Large intestine (tissue), 3 donors: ENCODE measurements at regions not wholly inside any gene's neighbourhood (a gene's known extent, or its start where the extent isn't known, plus 50 kb on each side); places are given as distances from the start of the nearest gene placed in this dataset.

Experiments used
- DNase-seq, 2 donors: peaks; one replicate each; pipeline versions ENCODE4 v3.0.0 to v3.0.0-alpha.2; 2013
- H3K27ac ChIP-seq: one replicate; pipeline ENCODE4 v1.5.1; 2013; ENCODE audit warnings: low read length
- H3K27me3 ChIP-seq: 2 replicates; pipeline ENCODE4 v1.6.1; 2013; ENCODE audit warnings: low read length; ENCODE audit not compliant: control insufficient read depth, insufficient read depth
- H3K36me3 ChIP-seq: 2 replicates; pipeline ENCODE4 v1.6.1; 2013; ENCODE audit warnings: low read length; ENCODE audit not compliant: control insufficient read depth, insufficient read depth
- H3K4me1 ChIP-seq: one replicate; pipeline ENCODE4 v1.6.1; 2013; ENCODE audit warnings: low read length; ENCODE audit not compliant: control insufficient read depth, insufficient read depth
- H3K4me3 ChIP-seq: one replicate; pipeline ENCODE4 v1.5.1; 2013; ENCODE audit warnings: low read length
- H3K9me3 ChIP-seq: one replicate; pipeline ENCODE4 v1.6.1; 2013; ENCODE audit warnings: mild to moderate bottlenecking, low read depth, low read length, moderate library complexity; ENCODE audit not compliant: control insufficient read depth
- WGBS: methylation state at CpG from one replicate; pipeline ENCODE4 v1.1.5; 2013; ENCODE audit warnings: low lambda C conversion rate; ENCODE audit not compliant: insufficient coverage; 5-methylcytosine and 5-hydroxymethylcytosine counted together

- no peaks in the 10 kb centered on the region for H3K36me3 ChIP-seq
- no peak for DNase-seq
- no peaks in the 10 kb centered on the region for H3K4me1 ChIP-seq
- 80% methylated on average over 1 of the region's 4 CpGs for WGBS
- no peak overlapping the region for H3K4me3 ChIP-seq
- no peaks in the 10 kb centered on the region for H3K9me3 ChIP-seq
- H3K27me3 ChIP-seq: no peaks in the 10 kb centered on the region
- no peak overlapping the region for H3K27ac ChIP-seq
Measured at GRCh38 chr5:100249211-100249883, 285.8 kb upstream of the FAM174A start.

GRCh38 chr5:100232736-100233135 is 302.4 kb upstream of the FAM174A start:
- WGBS: 92% methylated on average over 2 of the region's 3 CpGs
- H3K27me3 ChIP-seq: no peaks in the 10 kb centered on the region
- DNase-seq: no peak
- H3K4me3 ChIP-seq: no peak overlapping the region
- H3K27ac ChIP-seq: no peak overlapping the region
- H3K4me1 ChIP-seq: no peaks in the 10 kb centered on the region
- no peaks in the 10 kb centered on the region for H3K36me3 ChIP-seq
- no peaks in the 10 kb centered on the region for H3K9me3 ChIP-seq

- 82% methylated on average over 1 of the region's 1 CpG for WGBS
- no peak for DNase-seq
- H3K36me3 ChIP-seq: no peaks in the 10 kb centered on the region
- H3K4me3 ChIP-seq: no peak overlapping the region
- no peaks in the 10 kb centered on the region for H3K27me3 ChIP-seq
- no peaks in the 10 kb centered on the region for H3K9me3 ChIP-seq
- H3K27ac ChIP-seq: no peak overlapping the region
- H3K4me1 ChIP-seq: no peaks in the 10 kb centered on the region
Measured at GRCh38 chr5:100188778-100189177, 346.4 kb upstream of the FAM174A start.

- Histone ChIP-seq H3K27me3 (no peaks in the 10 kb centered on the region), H3K27ac (no peak overlapping the region), H3K4me3 (no peak overlapping the region), H3K36me3 (no peaks in the 10 kb centered on the region), H3K4me1 (no peaks in the 10 kb centered on the region), H3K9me3 (no peaks in the 10 kb centered on the region)
- DNase-seq: no peak
- 100% methylated on average over 1 of the region's 3 CpGs for WGBS
Measured at GRCh38 chr5:100188339-100188738, 346.8 kb upstream of the FAM174A start.

GRCh38 chr5:100186181-100186580 is 349.0 kb upstream of the FAM174A start:
- Histone ChIP-seq H3K27ac (no peak overlapping the region), H3K4me3 (no peak overlapping the region), H3K4me1 (no peaks in the 10 kb centered on the region), H3K27me3 (no peaks in the 10 kb centered on the region), H3K36me3 (no peaks in the 10 kb centered on the region), H3K9me3 (no peaks in the 10 kb centered on the region)
- DNase-seq: no peak
- WGBS: 57% methylated on average over 1 of the region's 2 CpGs

GRCh38 chr5:100182402-100182801 is 352.8 kb upstream of the FAM174A start:
- H3K27me3 ChIP-seq: no peaks in the 10 kb centered on the region
- H3K9me3 ChIP-seq: no peaks in the 10 kb centered on the region
- no peaks in the 10 kb centered on the region for H3K4me1 ChIP-seq
- no peak overlapping the region for H3K27ac ChIP-seq
- no peak overlapping the region for H3K4me3 ChIP-seq
- DNase-seq: no peak
- no CpG with 5 or more reads among the region's 1 CpG for WGBS
- no peaks in the 10 kb centered on the region for H3K36me3 ChIP-seq

- Histone ChIP-seq H3K27me3 (no peaks in the 10 kb centered on the region), H3K4me3 (no peak overlapping the region), H3K4me1 (no peaks in the 10 kb centered on the region), H3K27ac (no peak overlapping the region), H3K36me3 (no peaks in the 10 kb centered on the region), H3K9me3 (no peaks in the 10 kb centered on the region)
- no CpG with 5 or more reads among the region's 1 CpG for WGBS
- DNase-seq: no peak
Measured at GRCh38 chr5:100175346-100175745, 359.8 kb upstream of the FAM174A start.

GRCh38 chr5:100165309-100165708 is 369.9 kb upstream of the FAM174A start:
- H3K27me3 ChIP-seq: no peaks in the 10 kb centered on the region
- H3K27ac ChIP-seq: no peak overlapping the region
- WGBS: no CpG with 5 or more reads among the region's 1 CpG
- H3K4me1 ChIP-seq: no peaks in the 10 kb centered on the region
- no peaks in the 10 kb centered on the region for H3K9me3 ChIP-seq
- DNase-seq: no peak
- no peak overlapping the region for H3K4me3 ChIP-seq
- H3K36me3 ChIP-seq: no peaks in the 10 kb centered on the region

GRCh38 chr5:100161868-100162267 is 373.3 kb upstream of the FAM174A start:
- Histone ChIP-seq H3K9me3 (no peaks in the 10 kb centered on the region), H3K27ac (no peak overlapping the region), H3K27me3 (no peaks in the 10 kb centered on the region), H3K36me3 (no peaks in the 10 kb centered on the region), H3K4me1 (no peaks in the 10 kb centered on the region), H3K4me3 (no peak overlapping the region)
- DNase-seq: no peak
- WGBS: no CpG with 5 or more reads among the region's 1 CpG

- Histone ChIP-seq H3K4me3 (no peak overlapping the region), H3K27me3 (no peaks in the 10 kb centered on the region), H3K4me1 (no peaks in the 10 kb centered on the region), H3K9me3 (peaks cover 3% of the 10 kb centered on the region), H3K27ac (no peak overlapping the region), H3K36me3 (no peaks in the 10 kb centered on the region)
- no CpG with 5 or more reads among the region's 1 CpG for WGBS
- DNase-seq: no peak
Measured at GRCh38 chr5:100157066-100157465, 378.1 kb upstream of the FAM174A start.

GRCh38 chr5:100148239-100148638 is 386.9 kb upstream of the FAM174A start:
- no peaks in the 10 kb centered on the region for H3K27me3 ChIP-seq
- DNase-seq: no peak
- no peak overlapping the region for H3K27ac ChIP-seq
- H3K36me3 ChIP-seq: no peaks in the 10 kb centered on the region
- no peaks in the 10 kb centered on the region for H3K9me3 ChIP-seq
- H3K4me3 ChIP-seq: no peak overlapping the region
- H3K4me1 ChIP-seq: no peaks in the 10 kb centered on the region
- WGBS: 71% methylated on average over 1 of the region's 3 CpGs
